ENCODE measurements at regions not wholly inside any gene's neighbourhood (a gene's known extent, or its start where the extent isn't known, plus 50 kb on each side); places are given as distances from the start of the nearest gene placed in this dataset.

GRCh38 chr3:18667552-18667951 is 242.4 kb upstream of the SATB1 start:
- 61 to 66% methylated on average over 4 of the region's 4 CpGs for WGBS, 2 donors
- no peaks in the 10 kb centered on the region for H3K9me3 ChIP-seq
- intact Hi-C loops (cut with DNase I), result no loop called here
- no peak for TF ChIP-seq CTCF (IDR thresholded peaks at IDR 0.05)
- no peak for TF ChIP-seq POLR2A (IDR thresholded peaks at IDR 0.05)
- H3K4me3 ChIP-seq, result no peak overlapping the region
- H3K4me1 ChIP-seq, result peaks cover 0 to 18% (median 0%) of the 10 kb centered on the region in 3 donors
- H3K27me3 ChIP-seq, result no peaks in the 10 kb centered on the region
- no peak for DNase-seq
- peak overlapping the region in 1 of 4 donors; percentile 10 for H3K27ac ChIP-seq
- H3K36me3 ChIP-seq, result no peaks in the 10 kb centered on the region

- H3K9me3 ChIP-seq, result no peaks in the 10 kb centered on the region
- no peaks in the 10 kb centered on the region for H3K27me3 ChIP-seq
- H3K4me1 ChIP-seq, result peaks cover 0 to 18% (median 0%) of the 10 kb centered on the region in 3 donors
- H3K27ac ChIP-seq, result peak overlapping the region in 2 of 4 donors; percentile 10 to 27
- intact Hi-C loops (cut with DNase I), result no loop called here
- 28 to 58% methylated on average over 2 of the region's 2 CpGs for WGBS, 2 donors
- no peak for TF ChIP-seq POLR2A (IDR thresholded peaks at IDR 0.05)
- TF ChIP-seq CTCF (IDR thresholded peaks at IDR 0.05), result no peak
- no peak for DNase-seq
- H3K36me3 ChIP-seq, result no peaks in the 10 kb centered on the region
- H3K4me3 ChIP-seq, result no peak overlapping the region
Observed at GRCh38 chr3:18666655-18667054, 241.5 kb upstream of the SATB1 start.

- Histone ChIP-seq H3K36me3 (no peaks in the 10 kb centered on the region), H3K4me3 (no peak overlapping the region), H3K9me3 (no peaks in the 10 kb centered on the region), H3K4me1 (peaks cover 0 to 9% (median 3%) of the 10 kb centered on the region in 3 donors), H3K27me3 (no peaks in the 10 kb centered on the region), H3K27ac (no peak overlapping the region)
- intact Hi-C loops (cut with DNase I), result no loop called here
- TF ChIP-seq POLR2A (IDR thresholded peaks at IDR 0.05) (no peak), CTCF (IDR thresholded peaks at IDR 0.05) (no peak)
- no peak for DNase-seq
Observed at GRCh38 chr3:18660059-18660458, 234.9 kb upstream of the SATB1 start.

- Histone ChIP-seq H3K4me1 (peaks cover 0 to 13% (median 3%) of the 10 kb centered on the region in 3 donors), H3K27me3 (no peaks in the 10 kb centered on the region), H3K9me3 (no peaks in the 10 kb centered on the region), H3K27ac (peak overlapping the region in 1 of 4 donors; percentile 5), H3K36me3 (no peaks in the 10 kb centered on the region), H3K4me3 (no peak overlapping the region)
- DNase-seq, result no peak
- WGBS, 2 donors, result 28 to 46% methylated on average over 6 of the region's 6 CpGs
- TF ChIP-seq CTCF (IDR thresholded peaks at IDR 0.05), result no peak
- TF ChIP-seq POLR2A (IDR thresholded peaks at IDR 0.05), result no peak
- intact Hi-C loops (cut with DNase I), result no loop called here
Observed at GRCh38 chr3:18657858-18658820, 233.0 kb upstream of the SATB1 start.

- intact Hi-C loops (cut with DNase I), result no loop called here
Observed at GRCh38 chr3:18656866-18657265, 231.7 kb upstream of the SATB1 start.

More at GRCh38 chr3:18656866-18657265, 231.7 kb upstream of the SATB1 start:
- Histone ChIP-seq H3K36me3 (no peaks in the 10 kb centered on the region), H3K4me3 (no peak overlapping the region), H3K27me3 (no peaks in the 10 kb centered on the region), H3K27ac (no peak overlapping the region), H3K4me1 (peaks cover 0 to 21% (median 3%) of the 10 kb centered on the region in 3 donors), H3K9me3 (no peaks in the 10 kb centered on the region)
- 60 to 78% methylated on average over 5 of the region's 5 CpGs for WGBS, 2 donors
- DNase-seq, result no peak
- TF ChIP-seq CTCF (IDR thresholded peaks at IDR 0.05), result no peak
- TF ChIP-seq POLR2A (IDR thresholded peaks at IDR 0.05), result no peak

Measured in esophagus squamous epithelium (tissue), 5 donors.